Neuronal stem cell (in vitro differentiated cells): ENCODE measurements at regions not wholly inside any gene's neighbourhood (a gene's known extent, or its start where the extent isn't known, plus 50 kb on each side); places are given as distances from the start of the nearest gene placed in this dataset.

ENCODE experiments used
- DNase-seq: peaks from one replicate; pipeline ENCODE4 v3.0.0-alpha.2; 2013; ENCODE audit warnings: low spot score
- H2AFZ ChIP-seq: one replicate; pipeline ENCODE4 v1.6.1; 2013; ENCODE audit warnings: mild to moderate bottlenecking, low read length, inconsistent platforms
- H2AK5ac ChIP-seq: 2 replicates; pipeline ENCODE4 v1.6.1; 2013; ENCODE audit warnings: low read depth, mild to moderate bottlenecking, inconsistent platforms, low read length, moderate library complexity, mixed read lengths
- H2BK120ac ChIP-seq: 2 replicates; pipeline ENCODE4 v1.6.1; 2013; ENCODE audit warnings: low read depth, mild to moderate bottlenecking, inconsistent platforms, low read length, moderate library complexity, mixed read lengths
- H2BK12ac ChIP-seq: one replicate; pipeline ENCODE4 v1.6.1; 2013; ENCODE audit warnings: low read length, inconsistent platforms
- H2BK15ac ChIP-seq: 2 replicates; pipeline ENCODE4 v1.6.1; 2013; ENCODE audit warnings: mild to moderate bottlenecking, low read length, inconsistent platforms, mixed read lengths
- H2BK5ac ChIP-seq: one replicate; pipeline ENCODE4 v1.6.1; 2013; ENCODE audit warnings: inconsistent platforms, mild to moderate bottlenecking, low read length, moderate library complexity
- H3K14ac ChIP-seq: one replicate; pipeline ENCODE4 v1.6.1; 2013; ENCODE audit warnings: low read length, inconsistent platforms
- H3K18ac ChIP-seq: 2 replicates; pipeline ENCODE4 v1.6.1; 2013; ENCODE audit warnings: low read length, inconsistent platforms
- H3K23ac ChIP-seq: 2 replicates; pipeline ENCODE4 v1.6.1; 2013; ENCODE audit warnings: low read depth, mild to moderate bottlenecking, mixed read lengths, low read length, inconsistent platforms; ENCODE audit not compliant: poor library complexity
- H3K27ac ChIP-seq: replicated peaks from 3 replicates; pipeline ENCODE4 v1.5.1; 2013; ENCODE audit warnings: low read length, inconsistent platforms
- H3K27me3 ChIP-seq, 3 experiments: 2 replicates each; pipeline ENCODE4 v1.6.1; 2013; ENCODE audit warnings: low read length in 3 of 3, mild to moderate bottlenecking in 2 of 3, inconsistent platforms in 1 of 3, low read depth in 1 of 3, mixed read lengths in 1 of 3, moderate library complexity in 1 of 3; ENCODE audit not compliant: control insufficient read depth in 3 of 3, insufficient read depth in 3 of 3
- H3K36me3 ChIP-seq, 2 donors: replicated peaks in 1 of 2; 2 replicates each; pipeline ENCODE4 v1.6.1; 2013; ENCODE audit warnings: low read length in 2 of 2; ENCODE audit not compliant: control insufficient read depth in 2 of 2, insufficient read depth in 2 of 2
- H3K4ac ChIP-seq: 2 replicates; pipeline ENCODE4 v1.6.1; 2013; ENCODE audit warnings: inconsistent platforms, mild to moderate bottlenecking, low read length, moderate library complexity
- H3K4me1 ChIP-seq, 2 donors: 1 replicate in 1 of 2; 2 replicates in 1 of 2; pipeline ENCODE4 v1.6.1; 2013; ENCODE audit warnings: low read length in 2 of 2, low read depth in 1 of 2; ENCODE audit not compliant: control insufficient read depth in 2 of 2, insufficient read depth in 1 of 2
- H3K4me2 ChIP-seq: one replicate; pipeline ENCODE4 v1.6.1; 2013; ENCODE audit warnings: mild to moderate bottlenecking, low read length, inconsistent platforms; ENCODE audit not compliant: insufficient read depth, poor library complexity, severe bottlenecking
- H3K4me3 ChIP-seq, 2 donors: 2 replicates each; pipeline ENCODE4 v1.5.1; 2013; ENCODE audit warnings: low read length in 2 of 2, mild to moderate bottlenecking in 2 of 2, inconsistent platforms in 1 of 2, moderate library complexity in 1 of 2
- H3K79me1 ChIP-seq: one replicate; pipeline ENCODE4 v1.6.1; 2013; ENCODE audit warnings: low read depth, mild to moderate bottlenecking, inconsistent platforms, low read length, moderate library complexity
- H3K9ac ChIP-seq: one replicate; pipeline ENCODE4 v1.6.1; 2013; ENCODE audit warnings: mild to moderate bottlenecking, low read depth, low read length, inconsistent platforms; ENCODE audit not compliant: poor library complexity
- H3K9me3 ChIP-seq, 2 donors: replicated peaks in 1 of 2; 2 replicates each; pipeline versions ENCODE3 to v1.6.1; 2013; ENCODE audit warnings: low read length in 2 of 2, mild to moderate bottlenecking in 2 of 2, inconsistent platforms in 1 of 2, low read depth in 1 of 2, mixed read lengths in 1 of 2, moderate library complexity in 1 of 2; ENCODE audit not compliant: control insufficient read depth in 2 of 2, insufficient read depth in 1 of 2
- H4K8ac ChIP-seq: one replicate; pipeline ENCODE4 v1.6.1; 2013; ENCODE audit warnings: low read depth, mild to moderate bottlenecking, inconsistent platforms, low read length, moderate library complexity
- H4K91ac ChIP-seq: one replicate; pipeline ENCODE4 v1.6.1; 2013; ENCODE audit warnings: low read length, low read depth, mild to moderate bottlenecking, inconsistent platforms; ENCODE audit not compliant: poor library complexity
- WGBS, 2 donors: extraction: QIAGEN DNeasy Blood & Tissue Kit; methylation state at CpG; one replicate each; pipeline ENCODE4 v1.1.7; 2013; ENCODE audit warnings: missing lambda C conversion rate in 2 of 2, mixed read lengths in 1 of 2; ENCODE audit not compliant: insufficient read length in 2 of 2, insufficient replicate concordance in 1 of 2; ENCODE audit errors: extremely low coverage in 2 of 2; 5-methylcytosine and 5-hydroxymethylcytosine counted together

GRCh38 chr12:90841336-90841735 lies 113.6 kb downstream of the CCER1 start:
- no peak for DNase-seq
- no peak overlapping the region for H3K4ac ChIP-seq
- no peaks in the 10 kb centered on the region for H3K4me1 ChIP-seq
- H3K4me2 ChIP-seq: no peak overlapping the region
- no peak overlapping the region for H2BK120ac ChIP-seq
- no peaks in the 10 kb centered on the region for H3K27me3 ChIP-seq
- H3K27ac ChIP-seq: no peak overlapping the region
- no peak overlapping the region for H2BK15ac ChIP-seq
- no peak overlapping the region for H4K8ac ChIP-seq
- H3K36me3 ChIP-seq: no peaks in the 10 kb centered on the region
- no peak overlapping the region for H3K23ac ChIP-seq
- no peak overlapping the region for H3K14ac ChIP-seq
- no peak overlapping the region for H4K91ac ChIP-seq
- H3K18ac ChIP-seq: no peak overlapping the region
- H2BK5ac ChIP-seq: no peak overlapping the region
- H3K9me3 ChIP-seq: no peaks in the 10 kb centered on the region
- H2BK12ac ChIP-seq: no peak overlapping the region
- H3K9ac ChIP-seq: no peak overlapping the region
- no peak overlapping the region for H2AFZ ChIP-seq
- H2AK5ac ChIP-seq: no peak overlapping the region
- H3K4me3 ChIP-seq: no peak overlapping the region
- no peaks in the 10 kb centered on the region for H3K79me1 ChIP-seq

GRCh38 chr12:90839346-90839745 lies 115.6 kb downstream of the CCER1 start:
- H2BK120ac ChIP-seq: no peak overlapping the region
- no peak overlapping the region for H3K4me2 ChIP-seq
- H3K27ac ChIP-seq: no peak overlapping the region
- no peaks in the 10 kb centered on the region for H3K27me3 ChIP-seq
- H2AK5ac ChIP-seq: no peak overlapping the region
- H3K14ac ChIP-seq: no peak overlapping the region
- no peak overlapping the region for H3K4me3 ChIP-seq
- H4K91ac ChIP-seq: no peak overlapping the region
- no peaks in the 10 kb centered on the region for H3K4me1 ChIP-seq
- H3K4ac ChIP-seq: no peak overlapping the region
- H3K9me3 ChIP-seq: no peaks in the 10 kb centered on the region
- no peak overlapping the region for H2BK15ac ChIP-seq
- H3K36me3 ChIP-seq: no peaks in the 10 kb centered on the region
- DNase-seq: no peak
- no peak overlapping the region for H2AFZ ChIP-seq
- H3K79me1 ChIP-seq: no peaks in the 10 kb centered on the region
- H3K23ac ChIP-seq: no peak overlapping the region
- no peak overlapping the region for H2BK12ac ChIP-seq
- no peak overlapping the region for H3K9ac ChIP-seq
- H2BK5ac ChIP-seq: no peak overlapping the region
- no peak overlapping the region for H3K18ac ChIP-seq
- H4K8ac ChIP-seq: no peak overlapping the region

- Histone ChIP-seq H2BK120ac (no peak overlapping the region), H3K36me3 (no peaks in the 10 kb centered on the region), H3K27ac (no peak overlapping the region), H3K79me1 (no peaks in the 10 kb centered on the region), H2BK12ac (no peak overlapping the region), H4K91ac (no peak overlapping the region), H3K4me3 (no peak overlapping the region), H4K8ac (no peak overlapping the region), H3K4me2 (no peak overlapping the region), H2BK15ac (no peak overlapping the region), H3K27me3 (no peaks in the 10 kb centered on the region), H3K14ac (no peak overlapping the region), H3K23ac (no peak overlapping the region), H2AFZ (peak overlapping the region; percentile 20), H2AK5ac (no peak overlapping the region), H3K9ac (no peak overlapping the region), H3K4ac (no peak overlapping the region), H3K4me1 (no peaks in the 10 kb centered on the region), H2BK5ac (no peak overlapping the region), H3K18ac (no peak overlapping the region), H3K9me3 (no peaks in the 10 kb centered on the region)
- no CpG with 5 or more reads among the region's 6 CpGs for WGBS, 2 donors
- no peak for DNase-seq
These were observed 118.3 kb downstream of the CCER1 start for GRCh38 chr12:90836689-90837088.

GRCh38 chr12:90833228-90833627 lies 121.7 kb downstream of the CCER1 start:
- no peak overlapping the region for H2AK5ac ChIP-seq
- no peak overlapping the region for H2AFZ ChIP-seq
- H3K36me3 ChIP-seq: no peaks in the 10 kb centered on the region
- no peak overlapping the region for H3K27ac ChIP-seq
- no peak overlapping the region for H3K4me3 ChIP-seq
- no CpG with 5 or more reads among the region's 2 CpGs for WGBS, 2 donors
- no peak overlapping the region for H3K23ac ChIP-seq
- H2BK5ac ChIP-seq: no peak overlapping the region
- H3K4me1 ChIP-seq: peaks cover 0 to 3% of the 10 kb centered on the region in 2 donors
- H3K18ac ChIP-seq: no peak overlapping the region
- no peak for DNase-seq
- no peak overlapping the region for H4K91ac ChIP-seq
- H3K27me3 ChIP-seq: no peaks in the 10 kb centered on the region
- no peak overlapping the region for H3K14ac ChIP-seq
- H3K79me1 ChIP-seq: no peaks in the 10 kb centered on the region
- H2BK12ac ChIP-seq: no peak overlapping the region
- H3K9me3 ChIP-seq: no peaks in the 10 kb centered on the region
- H3K4me2 ChIP-seq: no peak overlapping the region
- H2BK15ac ChIP-seq: no peak overlapping the region
- H2BK120ac ChIP-seq: no peak overlapping the region
- no peak overlapping the region for H3K9ac ChIP-seq
- H4K8ac ChIP-seq: no peak overlapping the region
- H3K4ac ChIP-seq: no peak overlapping the region
